OCI-LY3 (cell line): ENCODE measurements at regions not wholly inside any gene's neighbourhood (a gene's known extent, or its start where the extent isn't known, plus 50 kb on each side); places are given as distances from the start of the nearest gene placed in this dataset.
"Not testable (repeated sequence)": the region's sequence is repeated elsewhere in the genome, so short reads cannot be mapped to it uniquely, and the experiment has no call there.

Experiments
- H2AFZ ChIP-seq: fragments of 200-600, 300-600 bp; shearing (Covaris generic); 2 replicates; pipeline ENCODE4 v1.6.0; 2014; ENCODE audit warnings: antibody characterized with exemption, low read depth, low read length
- H3K27ac ChIP-seq: fragments of 200-600, 300-600 bp; sonication (generic); 2 replicates; pipeline ENCODE4 v1.5.1; 2014; ENCODE audit warnings: mild to moderate bottlenecking, low read length, moderate library complexity, mixed read lengths
- H3K27me3 ChIP-seq: fragments of 200-600, 300-600 bp; sonication (generic); 2 replicates; pipeline ENCODE4 v1.6.1; 2014; ENCODE audit warnings: low read depth, low read length, mixed read lengths
- H3K36me3 ChIP-seq: fragments of 200-600, 300-600 bp; sonication (generic); replicated peaks from 2 replicates; pipeline ENCODE3; 2014; ENCODE audit warnings: low read depth, low read length, mixed read lengths
- H3K4me1 ChIP-seq: fragments of 300-600, 200-600 bp; sonication (generic); 2 replicates; pipeline ENCODE4 v1.6.1; 2014; ENCODE audit warnings: low read length, mixed read lengths
- H3K4me2 ChIP-seq: fragments of 200-600, 300-600 bp; sonication (generic); 2 replicates; pipeline ENCODE4 v1.6.1; 2014; ENCODE audit warnings: low read length, mixed read lengths
- H3K4me3 ChIP-seq: fragments of 300-600, 200-600 bp; sonication (generic); 2 replicates; pipeline ENCODE4 v1.5.1; 2014; ENCODE audit warnings: antibody characterized with exemption, mild to moderate bottlenecking, low read length, moderate library complexity
- H3K79me2 ChIP-seq: fragments of 300-600, 200-600 bp; shearing (Covaris generic); 2 replicates; pipeline ENCODE4 v1.6.1; 2014; ENCODE audit warnings: mild to moderate bottlenecking, low read length, mixed read lengths
- H3K9ac ChIP-seq: fragments of 300-600, 200-600 bp; shearing (Covaris generic); 2 replicates; pipeline ENCODE4 v1.6.0; 2014; ENCODE audit warnings: mild to moderate bottlenecking, low read length, moderate library complexity
- H3K9me3 ChIP-seq: fragments of 200-600, 300-600 bp; shearing (Covaris generic); 2 replicates; pipeline ENCODE4 v1.6.1; 2014; ENCODE audit warnings: low read length, mixed read lengths; ENCODE audit not compliant: insufficient read depth
- H4K20me1 ChIP-seq: fragments of 200-600, 300-600 bp; sonication (generic); 2 replicates; pipeline ENCODE4 v1.6.1; 2016; ENCODE audit warnings: low read length, mixed read lengths; ENCODE audit not compliant: insufficient read depth
- EZH2phosphoT487 ChIP-seq: fragments of 200-600 bp; shearing (Covaris generic); IDR thresholded peaks from 2 replicates; pipeline ENCODE4 v1.6.1; 2018; ENCODE audit warnings: antibody characterized with exemption, mixed run types, low read depth
- TF ChIP-seq, protein P1 (sequence below): fragments of 200-600, 300-600 bp; sonication (generic); IDR thresholded peaks from 2 replicates; pipeline ENCODE4 v1.5.1; 2014; ENCODE audit warnings: antibody characterized with exemption, low read length, low read depth

DNA sequence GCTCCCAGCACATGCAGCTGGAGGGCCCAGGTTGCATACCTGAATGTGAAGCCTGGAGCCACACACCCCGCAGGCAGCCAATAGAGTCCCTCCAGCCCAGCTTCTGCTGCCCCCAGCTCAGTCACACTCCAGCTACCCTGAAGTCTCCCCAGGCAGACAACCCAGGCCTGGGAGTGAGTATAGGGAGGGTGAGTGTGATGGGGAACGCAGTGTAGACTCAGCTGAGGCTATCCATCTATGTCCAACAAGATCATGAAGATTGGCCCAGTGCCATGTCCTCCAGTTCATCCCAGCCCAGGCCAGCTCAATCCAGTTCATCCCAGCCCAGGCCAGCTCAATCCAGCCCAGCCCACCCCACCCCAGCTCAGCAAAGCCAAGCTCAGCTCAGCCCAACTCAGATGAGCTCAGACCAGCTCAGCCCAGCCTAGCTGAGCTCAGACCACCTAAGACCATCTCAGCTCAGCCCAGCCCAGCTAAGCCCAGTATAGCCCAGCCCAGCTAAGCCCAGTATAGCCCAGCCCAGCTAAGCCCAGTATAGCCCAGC is 330.4 kb downstream of the TMEM121 start:
- Histone ChIP-seq H3K4me1 (peaks cover 34% of the 10 kb centered on the region), H3K27ac (peak overlapping the region; percentile 98), H2AFZ (no peak overlapping the region), H3K9ac (peak overlapping the region; percentile 100), H3K79me2 (peaks cover 89% of the 10 kb centered on the region), H3K27me3 (no peaks in the 10 kb centered on the region), H3K4me2 (peak overlapping the region; percentile 92), H3K9me3 (no peaks in the 10 kb centered on the region), H4K20me1 (peaks cover 21% of the 10 kb centered on the region; the same call in 1 of the 2 replicates), H3K4me3 (peak overlapping the region; percentile 99), H3K36me3 (peaks cover 66% of the 10 kb centered on the region)
- TF ChIP-seq, protein P1, sequence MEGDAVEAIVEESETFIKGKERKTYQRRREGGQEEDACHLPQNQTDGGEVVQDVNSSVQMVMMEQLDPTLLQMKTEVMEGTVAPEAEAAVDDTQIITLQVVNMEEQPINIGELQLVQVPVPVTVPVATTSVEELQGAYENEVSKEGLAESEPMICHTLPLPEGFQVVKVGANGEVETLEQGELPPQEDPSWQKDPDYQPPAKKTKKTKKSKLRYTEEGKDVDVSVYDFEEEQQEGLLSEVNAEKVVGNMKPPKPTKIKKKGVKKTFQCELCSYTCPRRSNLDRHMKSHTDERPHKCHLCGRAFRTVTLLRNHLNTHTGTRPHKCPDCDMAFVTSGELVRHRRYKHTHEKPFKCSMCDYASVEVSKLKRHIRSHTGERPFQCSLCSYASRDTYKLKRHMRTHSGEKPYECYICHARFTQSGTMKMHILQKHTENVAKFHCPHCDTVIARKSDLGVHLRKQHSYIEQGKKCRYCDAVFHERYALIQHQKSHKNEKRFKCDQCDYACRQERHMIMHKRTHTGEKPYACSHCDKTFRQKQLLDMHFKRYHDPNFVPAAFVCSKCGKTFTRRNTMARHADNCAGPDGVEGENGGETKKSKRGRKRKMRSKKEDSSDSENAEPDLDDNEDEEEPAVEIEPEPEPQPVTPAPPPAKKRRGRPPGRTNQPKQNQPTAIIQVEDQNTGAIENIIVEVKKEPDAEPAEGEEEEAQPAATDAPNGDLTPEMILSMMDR: no peak
- no peak for TF ChIP-seq EZH2phosphoT487

GRCh38 chr14:105857220-105857825 is 330.9 kb downstream of the TMEM121 start:
- Histone ChIP-seq H3K27me3 (no peaks in the 10 kb centered on the region), H2AFZ (no peak overlapping the region), H3K79me2 (peaks cover 94% of the 10 kb centered on the region), H3K4me1 (peaks cover 34% of the 10 kb centered on the region), H3K4me2 (peak overlapping the region; percentile 92), H3K4me3 (peak overlapping the region; percentile 99), H3K9me3 (no peaks in the 10 kb centered on the region; the same call in 1 of the 2 replicates), H3K9ac (peak overlapping the region; percentile 100), H4K20me1 (peaks cover 21% of the 10 kb centered on the region; the same call in 1 of the 2 replicates), H3K36me3 (peaks cover 62% of the 10 kb centered on the region), H3K27ac (peak overlapping the region; percentile 98)
- TF ChIP-seq EZH2phosphoT487: no peak
- TF ChIP-seq, protein P1: no peak

GRCh38 chr14:105857826-105858675 is 331.7 kb downstream of the TMEM121 start:
- H3K27ac ChIP-seq: peak overlapping the region; percentile 98
- peaks cover 7% of the 10 kb centered on the region; the same call in 1 of the 2 replicates for H3K9me3 ChIP-seq
- H4K20me1 ChIP-seq: peaks cover 18% of the 10 kb centered on the region; the same call in 1 of the 2 replicates
- peak overlapping the region; percentile 100 for H3K9ac ChIP-seq
- no peaks in the 10 kb centered on the region for H3K27me3 ChIP-seq
- peak overlapping the region; percentile 92 for H3K4me2 ChIP-seq
- TF ChIP-seq, protein P1: no peak
- TF ChIP-seq EZH2phosphoT487: no peak
- H3K4me3 ChIP-seq: peak overlapping the region; percentile 99
- peaks cover 34% of the 10 kb centered on the region for H3K4me1 ChIP-seq
- H3K79me2 ChIP-seq: peaks cover 100% of the 10 kb centered on the region
- H2AFZ ChIP-seq: no peak overlapping the region
- peaks cover 62% of the 10 kb centered on the region for H3K36me3 ChIP-seq

- Histone ChIP-seq H3K27me3 (no peaks in the 10 kb centered on the region), H2AFZ (no peak overlapping the region), H3K36me3 (peaks cover 62% of the 10 kb centered on the region), H3K79me2 (peaks cover 100% of the 10 kb centered on the region), H3K4me2 (peak overlapping the region; percentile 92), H3K4me3 (peak overlapping the region; percentile 99), H3K9me3 (peaks cover 13% of the 10 kb centered on the region; the same call in 1 of the 2 replicates), H3K4me1 (peaks cover 34% of the 10 kb centered on the region), H4K20me1 (peaks cover 12% of the 10 kb centered on the region; the same call in 1 of the 2 replicates), H3K9ac (peak overlapping the region; percentile 100), H3K27ac (peak overlapping the region; percentile 98)
- TF ChIP-seq, protein P1: no peak
- TF ChIP-seq EZH2phosphoT487: no peak
Measured at GRCh38 chr14:105858676-105859025, 332.3 kb downstream of the TMEM121 start.

GRCh38 chr14:105859073-105859716 is 332.8 kb downstream of the TMEM121 start:
- Histone ChIP-seq H3K9me3 (peaks cover 13% of the 10 kb centered on the region; the same call in 1 of the 2 replicates), H3K36me3 (peaks cover 58% of the 10 kb centered on the region), H3K4me3 (peak overlapping the region; percentile 99), H3K9ac (peak overlapping the region; percentile 100), H3K4me2 (peak overlapping the region; percentile 92), H4K20me1 (peaks cover 11% of the 10 kb centered on the region; the same call in 1 of the 2 replicates), H3K4me1 (peaks cover 34% of the 10 kb centered on the region), H3K27ac (peak overlapping the region; percentile 98), H3K79me2 (peaks cover 100% of the 10 kb centered on the region)
- not testable (repeated sequence) for H2AFZ ChIP-seq, H3K27me3 ChIP-seq
